SK-N-MC (cell line): ENCODE measurements at regions not wholly inside any gene's neighbourhood (a gene's known extent, or its start where the extent isn't known, plus 50 kb on each side); places are given as distances from the start of the nearest gene placed in this dataset.

Source experiments
- EZH2 ChIP-seq: fragments of 200-600 bp; sonication (generic); IDR thresholded peaks from one replicate; pipeline ENCODE4 v1.6.1; 2017; ENCODE audit warnings: antibody characterized with exemption
- FOXP2 ChIP-seq: optimal IDR thresholded peaks from 2 replicates; pipeline ENCODE3; 2011; ENCODE audit warnings: mild to moderate bottlenecking, moderate library complexity; ENCODE audit not compliant: insufficient read depth; ENCODE audit errors: extremely low read length, control extremely low read depth
- POLR2AphosphoS5 ChIP-seq: IDR thresholded peaks from 2 replicates; pipeline ENCODE4 v1.6.1; 2012; ENCODE audit warnings: mild to moderate bottlenecking, low read depth, low read length, borderline replicate concordance

- TF ChIP-seq EZH2: no peak
- no peak for TF ChIP-seq POLR2AphosphoS5
- TF ChIP-seq FOXP2: no peak
Measured at GRCh38 chr2:235390108-235390815, 103.6 kb upstream of the AGAP1 start.
